Activated T-cell treated with anti-CD3 and anti-CD28 coated beads for 48 hours (primary cell): ENCODE measurements at regions not wholly inside any gene's neighbourhood (a gene's known extent, or its start where the extent isn't known, plus 50 kb on each side); places are given as distances from the start of the nearest gene placed in this dataset.

Experiments
- DNase-seq: peaks from one replicate; pipeline ENCODE4 v3.0.0-alpha.2; 2020; ENCODE audit warnings: low read depth

DNA sequence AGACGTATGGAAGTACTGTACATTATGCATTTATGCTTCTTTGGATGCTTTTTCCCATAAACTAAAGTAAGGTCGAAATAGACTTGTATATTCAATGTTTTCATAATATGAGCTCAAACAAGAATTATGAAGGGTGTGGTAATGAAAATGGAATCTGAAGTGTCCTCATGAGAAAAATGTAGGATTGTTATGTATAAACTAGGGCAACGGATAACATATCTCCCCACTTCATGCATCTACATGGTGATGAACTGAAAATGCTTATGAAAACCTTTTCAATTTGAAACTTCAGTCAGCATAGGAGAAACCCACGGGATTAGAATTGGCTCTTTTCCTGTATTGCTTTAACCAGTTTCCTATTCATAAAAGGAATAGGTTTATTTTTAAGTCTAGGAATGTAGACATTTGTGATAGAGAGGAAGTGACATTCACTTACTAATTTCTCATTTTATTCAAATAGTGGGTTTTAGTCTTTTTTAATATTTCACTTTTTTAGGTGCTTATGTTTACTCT is 608.2 kb upstream of the GCFC2 start:
- DNase-seq: no peak

DNA sequence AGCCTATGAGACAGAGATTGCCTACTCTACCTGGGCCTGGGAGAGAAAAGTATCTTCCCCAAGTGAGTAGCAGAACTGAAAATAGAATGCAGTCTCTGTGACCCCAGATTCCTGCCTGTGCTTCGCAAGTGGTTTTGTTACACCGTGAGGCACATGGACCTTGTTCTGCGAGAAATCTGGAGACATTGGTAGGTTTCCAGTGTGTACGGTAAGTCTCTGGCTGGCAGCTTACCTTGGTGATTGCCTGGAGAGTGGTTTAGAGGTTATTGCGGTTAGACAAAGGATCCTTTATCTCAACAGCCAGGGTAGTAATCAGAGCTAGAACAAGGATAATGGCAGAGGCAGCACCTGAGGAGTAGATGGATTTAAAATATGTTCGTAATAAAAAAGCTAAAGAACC is 606.0 kb upstream of the GCFC2 start:
- DNase-seq: no peak

DNA sequence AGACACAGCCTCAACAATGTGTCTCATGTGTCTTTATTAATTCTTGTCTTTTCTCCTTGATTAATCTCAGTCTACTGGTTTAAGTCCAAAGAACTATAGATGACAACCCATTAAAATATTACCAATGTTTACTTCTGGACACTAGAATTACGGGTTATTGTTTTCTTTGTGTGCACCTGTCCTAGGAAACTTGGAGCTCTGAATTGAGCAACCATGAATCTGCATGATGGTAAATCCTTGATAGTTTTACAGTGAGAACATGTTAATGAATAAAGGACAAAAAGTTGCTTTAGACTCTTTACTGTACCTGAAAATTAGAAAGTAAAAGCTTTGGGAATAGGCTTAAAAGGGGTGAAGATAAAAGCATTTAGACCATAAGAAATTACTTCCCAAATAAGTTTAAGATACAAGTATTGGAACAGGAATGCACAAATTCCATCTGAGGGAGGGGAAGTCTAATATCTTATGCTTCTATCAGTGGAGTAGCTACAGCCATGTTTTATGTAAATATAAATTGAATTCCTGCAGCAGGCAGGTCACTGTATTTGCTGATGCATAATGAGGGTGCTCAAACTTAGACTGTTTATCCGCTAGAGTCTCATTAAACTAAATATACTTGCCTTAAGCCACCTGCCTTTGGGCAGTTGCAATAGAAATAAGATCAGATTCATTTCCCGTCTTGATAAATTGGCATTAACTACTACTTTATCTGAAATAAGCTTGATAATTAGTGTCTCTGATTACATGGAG is 603.7 kb upstream of the GCFC2 start:
- no peak for DNase-seq

DNA sequence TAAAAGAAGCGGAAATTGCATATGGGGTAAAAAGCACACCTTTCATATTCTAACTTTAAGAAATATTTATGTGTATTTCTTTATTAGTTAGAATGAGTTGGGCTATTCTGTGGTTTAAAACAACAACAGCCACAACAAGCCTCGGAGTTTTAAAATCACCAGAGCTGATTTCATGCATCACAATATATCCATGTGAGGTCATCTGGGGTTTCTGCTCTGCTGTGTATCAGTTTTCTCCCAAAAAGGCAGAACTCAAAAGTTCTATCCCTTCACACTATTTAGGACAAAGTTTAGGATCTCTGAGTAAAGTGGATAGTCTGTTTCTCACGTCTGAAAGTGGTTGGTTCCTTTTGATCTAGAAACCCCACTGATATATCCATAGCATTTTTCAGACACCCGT is 601.5 kb upstream of the GCFC2 start:
- no peak for DNase-seq

DNA sequence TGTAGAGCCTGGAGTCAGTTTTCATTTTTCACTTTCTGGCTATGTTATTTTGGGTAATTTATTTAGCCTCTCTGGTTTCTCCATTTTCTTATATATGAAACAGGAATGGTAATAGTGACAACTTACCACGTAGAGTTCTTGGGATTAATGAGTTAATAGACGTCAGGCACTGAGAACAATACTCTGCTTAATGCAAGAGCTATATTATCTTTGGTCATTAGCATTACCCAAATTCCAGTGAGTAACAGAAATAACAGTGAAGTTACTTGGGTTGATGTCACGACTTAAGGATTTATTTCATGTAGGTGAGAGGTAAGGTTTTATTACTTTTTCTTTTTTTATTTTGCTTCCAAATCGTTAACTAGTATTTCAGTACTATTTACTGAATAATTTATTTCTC is 601.0 kb upstream of the GCFC2 start:
- no peak for DNase-seq

DNA sequence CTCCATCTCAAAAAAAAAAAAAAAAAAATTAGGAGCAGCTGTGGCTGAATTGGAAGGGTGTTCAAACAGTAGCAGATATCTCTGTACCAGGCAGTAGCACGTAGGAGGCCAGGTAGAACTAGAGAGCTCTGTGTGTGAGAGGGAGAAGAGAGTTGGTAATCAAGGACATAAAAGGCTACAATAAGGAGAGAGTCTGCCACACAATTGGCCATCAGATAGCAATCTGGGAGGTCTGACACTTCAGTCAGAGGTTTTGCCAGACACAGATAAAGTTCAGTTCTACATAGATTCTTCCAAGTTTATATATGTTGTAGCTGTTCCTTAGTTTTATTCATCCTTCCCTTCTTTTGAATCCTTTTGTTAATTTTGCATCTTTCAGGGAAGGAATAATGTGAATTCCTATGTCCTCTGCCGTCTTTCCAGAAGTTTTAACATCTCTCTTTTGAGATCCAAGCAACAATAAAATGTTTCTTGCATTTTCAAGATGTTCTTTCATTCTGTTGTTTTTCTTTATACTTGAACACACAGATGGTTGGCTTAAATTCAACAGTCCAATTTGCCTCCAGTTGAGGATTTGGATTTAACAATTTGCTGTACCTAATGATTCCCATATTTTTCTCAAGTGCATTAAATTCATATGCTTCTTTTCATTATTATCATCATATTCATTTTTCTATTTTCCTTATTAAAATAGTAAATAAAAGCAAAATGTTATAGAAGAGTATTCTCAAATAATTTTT is 600.3 kb upstream of the GCFC2 start:
- DNase-seq: no peak

DNA sequence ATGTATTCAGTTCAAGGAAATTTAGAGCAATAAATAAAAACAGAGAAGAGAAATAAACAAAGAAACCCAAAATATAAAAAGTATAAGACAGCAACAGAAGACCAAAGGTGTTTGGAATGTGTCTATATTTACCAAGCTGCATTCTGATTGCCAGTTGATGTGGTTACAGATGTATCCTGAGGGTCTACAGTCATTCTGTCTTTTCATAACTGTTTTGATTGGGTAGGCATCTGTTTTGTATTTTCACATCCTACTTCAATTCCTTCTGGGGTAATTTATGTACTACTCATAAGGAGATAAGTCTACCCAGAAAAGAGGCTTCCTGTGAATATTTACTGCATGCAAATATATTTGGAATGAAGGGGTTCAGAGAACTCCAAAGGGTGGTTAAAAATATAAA is 596.8 kb upstream of the GCFC2 start:
- DNase-seq: no peak

DNA sequence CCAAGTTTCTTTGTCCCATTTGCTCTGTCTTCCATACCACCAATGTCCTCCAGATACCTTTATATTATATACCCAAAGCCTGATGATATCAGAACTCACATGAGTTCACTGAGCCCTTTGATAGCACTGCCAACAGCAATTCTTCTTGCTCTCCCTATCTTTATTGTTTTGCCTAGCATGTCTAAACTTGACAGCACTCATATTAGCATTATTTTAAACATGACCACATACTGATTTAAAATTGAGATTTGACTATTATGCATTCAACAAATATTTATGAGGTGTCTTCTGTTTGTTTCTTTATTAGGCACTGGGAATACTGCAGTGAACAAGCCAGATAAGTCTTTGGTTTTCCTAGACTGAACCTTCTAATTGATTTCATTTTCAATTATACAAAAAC is 587.3 kb upstream of the GCFC2 start:
- DNase-seq: no peak

DNA sequence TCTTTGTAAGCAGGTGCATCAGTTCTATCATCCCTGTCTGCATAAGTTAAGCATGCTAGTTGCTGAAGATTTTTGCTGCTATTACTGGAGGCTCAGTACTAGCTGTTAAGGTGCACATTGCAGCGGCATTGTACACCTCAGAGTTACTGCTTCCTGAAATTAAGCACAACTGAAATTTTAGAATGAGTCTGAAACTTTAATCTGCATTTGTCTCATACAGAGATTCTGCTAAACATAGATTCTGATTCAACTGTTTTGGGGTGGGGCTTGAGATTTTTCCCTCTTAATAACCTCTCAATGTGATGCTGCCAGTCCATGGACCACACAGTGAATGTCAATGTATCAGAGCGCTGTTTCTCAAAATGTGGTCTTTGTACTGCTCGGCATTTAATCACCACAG is 585.7 kb upstream of the GCFC2 start:
- DNase-seq: no peak

DNA sequence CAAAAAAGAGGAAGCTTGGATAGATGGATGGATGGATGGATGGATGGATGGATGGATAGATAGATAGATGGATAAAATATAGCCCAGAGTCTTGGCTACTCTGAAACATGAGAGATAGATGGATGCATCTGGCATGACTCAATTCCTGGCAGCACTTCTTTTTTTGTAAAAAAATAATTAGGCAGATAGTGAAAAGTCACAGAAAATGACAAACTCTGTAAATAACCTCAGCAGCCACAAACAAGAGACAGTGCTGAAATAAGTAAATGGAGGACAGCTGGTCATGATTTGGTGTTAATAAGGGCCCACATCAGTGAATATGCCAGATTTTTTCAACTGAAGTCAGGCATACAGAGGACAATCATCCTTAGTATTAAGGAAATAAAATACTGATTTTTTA is 585.0 kb upstream of the GCFC2 start:
- no peak for DNase-seq

DNA sequence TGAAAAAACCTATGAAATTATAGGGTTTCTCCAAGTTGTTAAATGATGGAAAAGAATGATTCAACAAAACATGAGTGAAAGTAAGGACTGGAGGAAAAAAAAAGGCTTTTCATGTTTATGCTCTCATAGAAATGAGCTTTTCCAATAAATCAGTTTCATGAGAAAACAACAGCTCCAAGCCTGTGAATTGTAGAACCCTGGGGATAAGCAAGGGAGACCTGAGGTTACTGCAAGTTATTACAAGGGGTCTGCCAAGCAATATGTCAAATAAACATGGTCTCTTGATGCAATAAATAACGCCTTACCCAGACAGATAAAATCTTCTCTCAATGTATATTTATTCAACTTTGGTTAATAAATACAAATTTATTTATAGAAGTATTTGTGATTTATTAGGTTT is 577.9 kb upstream of the GCFC2 start:
- no peak for DNase-seq

DNA sequence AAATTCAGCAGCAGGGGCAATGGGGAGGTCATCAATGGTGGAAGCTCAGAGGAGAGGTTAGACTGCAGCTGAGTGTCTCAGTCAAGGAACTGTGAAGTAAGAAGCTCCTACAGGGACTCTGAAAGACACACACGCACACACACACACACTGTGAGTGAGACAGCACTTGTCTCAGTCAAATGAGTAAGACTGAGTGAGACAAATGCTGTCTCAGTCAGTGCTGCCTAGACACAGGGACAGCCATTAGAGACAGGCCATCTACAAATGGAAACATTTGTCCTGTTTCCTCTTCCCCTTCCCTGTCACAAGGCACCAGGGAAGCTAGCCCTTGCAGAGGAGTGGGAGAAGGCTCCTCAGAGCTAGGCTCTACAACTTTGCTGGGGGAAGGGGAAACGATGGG is 577.4 kb upstream of the GCFC2 start:
- DNase-seq: no peak

DNA sequence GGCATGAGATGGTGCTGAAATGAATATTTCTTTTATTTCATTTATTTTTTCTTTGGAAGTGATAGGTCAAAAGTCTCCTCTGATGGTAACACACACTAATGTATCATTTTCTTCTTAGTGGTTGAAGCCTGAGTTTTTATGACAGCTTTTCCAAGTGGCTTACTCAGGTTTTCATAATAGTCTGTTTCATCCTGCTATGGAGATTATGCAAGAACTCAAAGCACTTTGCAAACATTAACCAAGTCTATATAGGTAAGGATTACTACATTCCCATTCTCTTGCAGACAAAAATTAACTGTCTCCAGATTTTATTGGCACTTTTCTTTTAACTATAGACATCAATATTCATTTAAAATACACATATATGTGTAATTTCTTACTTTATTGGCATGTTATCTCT is 572.6 kb upstream of the GCFC2 start:
- DNase-seq: no peak

DNA sequence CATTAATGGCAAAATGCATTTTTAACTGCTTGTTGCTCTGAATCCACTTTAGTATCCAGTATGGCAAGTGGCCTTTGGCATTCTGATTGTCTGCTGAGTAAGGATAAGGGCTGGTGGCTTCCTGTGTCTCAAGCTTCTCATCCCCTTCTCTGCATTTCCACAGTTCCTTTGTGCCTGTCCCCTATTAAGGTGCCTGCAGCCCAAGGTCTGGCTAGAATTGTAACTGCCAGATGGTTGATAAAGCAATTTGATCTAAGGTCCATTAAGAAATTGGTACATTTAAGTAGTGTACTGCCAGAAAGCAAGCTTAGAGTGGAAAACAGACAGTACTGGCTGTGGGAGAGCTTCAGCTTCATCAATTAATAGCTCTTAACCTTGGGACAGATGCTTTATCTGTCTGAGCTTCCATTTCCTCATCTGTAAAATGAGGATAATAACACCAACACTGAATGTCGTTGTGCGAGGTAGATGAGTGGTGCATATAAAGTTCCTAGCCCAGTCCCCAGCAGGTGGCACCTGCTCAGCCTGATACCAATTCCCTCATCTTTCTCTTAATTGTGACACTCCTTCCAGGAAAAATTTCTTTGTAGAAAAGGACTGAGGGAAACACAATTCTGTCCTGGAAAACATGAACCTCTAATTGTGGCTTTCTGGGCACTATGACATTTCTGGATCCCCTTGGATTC is 570.6 kb upstream of the GCFC2 start:
- no peak for DNase-seq

DNA sequence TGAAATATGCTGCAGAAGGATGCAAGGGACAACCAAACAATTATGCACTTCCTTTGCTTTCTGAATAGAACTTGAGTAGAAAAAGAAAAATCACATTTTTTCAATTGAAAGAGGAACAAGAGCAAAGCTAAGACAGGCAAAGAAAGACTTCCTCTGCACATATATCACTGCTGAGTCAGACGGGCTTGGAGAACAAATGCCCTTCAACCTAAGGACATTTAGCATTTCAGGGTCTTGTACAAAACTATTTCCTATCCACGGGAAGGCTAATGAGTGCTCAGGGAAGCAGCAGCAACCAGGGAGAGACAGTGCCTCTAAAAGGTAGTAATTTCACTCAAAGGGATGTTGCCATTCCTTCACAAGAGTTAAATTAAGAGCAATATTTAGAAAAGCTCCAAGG is 570.0 kb upstream of the GCFC2 start:
- no peak for DNase-seq

DNA sequence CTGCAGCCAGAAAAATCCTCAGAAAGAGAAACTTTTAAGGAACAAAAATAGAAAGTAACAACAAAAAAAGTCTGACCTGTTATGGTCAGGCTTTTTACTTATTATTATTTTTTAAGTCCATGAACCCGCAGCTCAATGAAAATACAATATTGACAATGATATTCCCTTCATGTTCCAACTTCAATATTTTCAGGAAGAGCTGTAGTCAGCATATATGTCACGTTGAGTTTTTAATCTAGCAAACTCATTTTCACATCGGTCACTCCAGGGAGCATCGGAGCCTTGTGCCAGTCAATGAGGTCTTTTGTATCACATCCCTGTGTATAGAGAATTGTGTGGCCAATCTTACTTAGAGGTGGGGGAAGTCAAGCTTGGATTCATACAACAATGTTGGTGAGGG is 568.4 kb upstream of the GCFC2 start:
- DNase-seq: no peak

DNA sequence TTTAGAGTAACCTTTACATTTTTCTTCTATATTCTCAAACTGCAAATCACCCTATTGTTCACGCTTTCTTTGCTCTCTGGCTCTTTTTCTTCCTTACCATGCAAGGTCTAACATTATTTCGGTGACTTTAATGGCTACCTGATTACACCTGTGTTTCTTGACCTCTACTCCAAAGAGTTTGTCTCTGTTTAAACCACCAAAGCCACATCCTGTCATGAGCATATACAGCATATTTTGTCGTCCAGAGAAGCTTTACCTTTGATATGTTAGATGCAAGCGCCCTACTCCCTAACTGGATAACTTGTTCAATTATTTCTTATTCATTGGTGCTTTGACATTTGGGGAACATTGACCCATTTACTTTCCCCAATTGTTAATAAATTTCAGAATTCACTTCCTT is 565.1 kb upstream of the GCFC2 start:
- DNase-seq: no peak

DNA sequence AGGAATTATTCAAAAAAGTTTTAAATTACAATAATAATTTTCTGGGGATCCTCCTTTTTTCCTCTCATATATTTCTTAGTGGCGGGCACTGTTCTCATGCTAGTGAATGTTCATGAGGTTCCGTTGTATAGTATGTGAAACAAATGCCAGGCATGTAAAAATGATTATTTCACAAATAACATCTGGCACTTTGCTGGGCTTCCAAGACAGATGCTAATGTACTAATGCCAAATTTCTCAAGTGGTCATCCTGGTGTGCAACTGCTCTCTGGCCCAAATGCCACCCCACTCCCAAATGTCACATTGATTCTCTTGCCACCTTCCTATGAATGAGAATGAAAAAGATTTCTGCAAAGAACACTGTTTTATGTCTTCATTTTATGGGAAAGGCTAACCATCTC is 564.0 kb upstream of the GCFC2 start:
- DNase-seq: no peak

DNA sequence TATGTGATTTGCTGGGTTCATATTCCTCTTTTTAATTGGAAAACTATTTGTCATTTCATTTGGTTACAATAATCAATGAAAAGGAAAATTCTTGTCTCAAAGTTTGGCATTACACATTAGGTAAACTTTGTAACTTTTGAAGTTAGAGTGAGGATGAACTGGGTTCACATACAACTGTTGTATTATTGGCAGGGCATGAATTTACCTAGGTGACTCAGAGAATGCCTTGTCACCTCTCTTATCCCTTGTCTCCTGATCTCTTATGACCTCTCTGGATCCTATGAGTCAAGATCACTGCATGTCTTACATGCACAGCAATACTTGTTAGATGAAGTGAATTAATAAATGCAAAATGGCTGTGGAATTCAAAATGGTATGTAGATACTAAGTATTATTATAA is 563.4 kb upstream of the GCFC2 start:
- no peak for DNase-seq

DNA sequence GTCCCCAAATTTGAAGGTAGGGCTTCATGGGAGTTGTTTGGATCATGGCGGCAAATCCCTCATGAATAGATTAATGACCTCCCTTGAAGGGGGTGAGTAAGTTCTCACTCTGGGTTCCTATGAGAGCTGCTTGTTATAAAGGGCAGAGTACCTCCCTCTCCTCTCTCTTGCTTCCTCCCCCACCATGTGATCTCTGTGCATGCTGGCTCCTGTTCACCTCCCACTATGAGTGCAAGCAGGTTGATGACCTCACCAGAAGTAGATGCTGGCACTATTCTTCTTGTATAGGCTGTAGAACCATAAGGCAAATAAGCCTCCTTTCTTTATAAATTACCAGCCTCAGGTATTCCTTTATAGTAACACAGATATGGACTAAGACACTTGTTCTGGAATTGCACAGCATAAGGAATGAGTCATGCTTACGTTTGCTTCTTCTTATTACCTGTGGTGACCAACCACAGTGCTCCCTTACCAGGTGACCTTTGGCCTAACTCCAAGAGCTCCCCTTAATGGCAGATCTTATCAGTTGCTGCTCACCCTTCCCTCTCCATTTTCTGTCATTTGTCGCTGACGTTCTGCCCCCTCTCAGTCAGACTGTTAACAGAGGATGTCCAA is 559.5 kb upstream of the GCFC2 start:
- DNase-seq: no peak

DNA sequence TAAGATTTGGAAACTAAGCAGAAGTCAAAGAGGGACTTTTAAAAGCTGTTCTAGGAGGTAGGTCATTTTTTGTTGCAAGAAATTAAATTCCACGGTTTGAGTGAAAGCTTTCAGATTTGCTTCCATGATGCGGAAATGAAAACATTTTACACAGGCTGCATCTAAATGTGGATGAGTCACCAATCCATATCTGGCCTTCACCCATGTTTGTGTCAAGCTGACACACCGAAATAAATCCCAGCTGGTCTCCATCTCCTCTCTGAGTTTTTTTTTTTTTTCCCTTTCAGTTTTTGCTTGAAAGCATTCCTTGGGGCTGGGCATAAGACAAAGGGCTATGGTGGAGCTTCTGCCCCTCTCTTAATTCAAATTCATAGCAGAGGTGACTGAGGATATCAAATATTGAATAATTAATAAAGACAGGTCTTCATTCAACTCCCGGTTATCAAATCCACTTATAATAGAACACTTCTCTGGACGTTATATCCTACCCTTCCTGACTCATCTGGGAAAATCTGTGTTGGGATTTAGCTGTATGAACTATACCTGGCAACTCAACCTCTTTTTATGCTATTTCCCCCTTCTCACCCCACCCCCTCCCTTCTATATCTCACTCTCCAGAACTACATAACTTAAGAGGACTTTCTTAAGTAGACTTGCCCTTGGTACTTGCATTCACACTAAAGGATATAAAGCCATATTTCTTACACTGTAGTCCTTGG is 558.3 kb upstream of the GCFC2 start:
- DNase-seq: no peak

DNA sequence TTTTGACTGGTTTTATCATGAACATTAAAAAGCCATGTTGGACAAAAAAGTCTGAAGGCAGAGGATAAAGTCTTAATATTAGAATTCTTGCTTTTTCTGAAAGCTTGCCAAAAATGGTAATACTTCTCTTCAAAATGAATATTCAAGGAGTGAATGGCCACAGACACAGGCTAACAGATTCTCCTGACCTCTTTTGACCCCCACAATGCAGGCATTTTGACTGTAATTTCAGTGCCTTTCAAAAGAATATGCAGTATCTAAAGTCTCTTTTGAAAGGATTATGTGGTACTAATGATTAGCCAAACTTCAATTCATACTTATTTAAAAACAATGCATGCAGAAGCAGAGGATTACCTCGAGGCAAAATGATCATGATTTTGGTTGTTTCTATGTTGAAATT is 557.8 kb upstream of the GCFC2 start:
- no peak for DNase-seq
